OCI-LY7 (cell line): ENCODE measurements at regions not wholly inside any gene's neighbourhood (a gene's known extent, or its start where the extent isn't known, plus 50 kb on each side); places are given as distances from the start of the nearest gene placed in this dataset.

ENCODE experiments used
- EZH2phosphoT487 ChIP-seq: fragments of 200-600 bp; sonication (generic); IDR thresholded peaks from 2 replicates; pipeline ENCODE4 v1.6.1; 2018; ENCODE audit warnings: low read depth, borderline replicate concordance, mild to moderate bottlenecking, mixed run types, antibody characterized with exemption, low read length, moderate library complexity, mixed read lengths
- TF ChIP-seq, protein P1 (sequence below): fragments of 200-600 bp; sonication (generic); conservative IDR thresholded peaks from 2 replicates; pipeline ENCODE4 v1.5.1; 2014; ENCODE audit warnings: mild to moderate bottlenecking, antibody characterized with exemption, low read length, moderate library complexity, mixed read lengths

DNA sequence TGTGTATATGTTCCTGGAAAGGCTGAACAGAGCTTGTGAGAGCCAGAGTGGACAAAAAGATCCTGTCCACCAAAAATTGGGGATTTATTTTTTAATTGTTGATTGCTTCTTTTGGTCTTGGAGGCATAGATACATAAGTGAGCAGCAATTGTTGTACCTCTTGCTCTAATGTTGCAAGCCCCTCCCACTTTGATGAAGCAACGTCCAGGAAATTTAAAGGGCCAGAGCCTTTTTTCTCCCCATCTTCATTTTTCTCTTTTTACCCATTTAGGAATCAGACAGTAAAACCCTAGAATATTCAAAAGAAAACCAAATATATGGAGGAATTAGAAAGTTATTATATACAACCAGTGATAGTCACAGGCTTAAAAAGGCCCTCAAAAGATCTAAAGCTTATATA, 871.8 kb upstream of the NRXN1 start:
- TF ChIP-seq, protein P1, sequence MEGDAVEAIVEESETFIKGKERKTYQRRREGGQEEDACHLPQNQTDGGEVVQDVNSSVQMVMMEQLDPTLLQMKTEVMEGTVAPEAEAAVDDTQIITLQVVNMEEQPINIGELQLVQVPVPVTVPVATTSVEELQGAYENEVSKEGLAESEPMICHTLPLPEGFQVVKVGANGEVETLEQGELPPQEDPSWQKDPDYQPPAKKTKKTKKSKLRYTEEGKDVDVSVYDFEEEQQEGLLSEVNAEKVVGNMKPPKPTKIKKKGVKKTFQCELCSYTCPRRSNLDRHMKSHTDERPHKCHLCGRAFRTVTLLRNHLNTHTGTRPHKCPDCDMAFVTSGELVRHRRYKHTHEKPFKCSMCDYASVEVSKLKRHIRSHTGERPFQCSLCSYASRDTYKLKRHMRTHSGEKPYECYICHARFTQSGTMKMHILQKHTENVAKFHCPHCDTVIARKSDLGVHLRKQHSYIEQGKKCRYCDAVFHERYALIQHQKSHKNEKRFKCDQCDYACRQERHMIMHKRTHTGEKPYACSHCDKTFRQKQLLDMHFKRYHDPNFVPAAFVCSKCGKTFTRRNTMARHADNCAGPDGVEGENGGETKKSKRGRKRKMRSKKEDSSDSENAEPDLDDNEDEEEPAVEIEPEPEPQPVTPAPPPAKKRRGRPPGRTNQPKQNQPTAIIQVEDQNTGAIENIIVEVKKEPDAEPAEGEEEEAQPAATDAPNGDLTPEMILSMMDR, result no peak
- no peak for TF ChIP-seq EZH2phosphoT487
